GM12874 (cell line): ENCODE measurements at regions not wholly inside any gene's neighbourhood (a gene's known extent, or its start where the extent isn't known, plus 50 kb on each side); places are given as distances from the start of the nearest gene placed in this dataset.

Experiments
- TF ChIP-seq, protein P1 (sequence below): IDR thresholded peaks from 2 replicates; pipeline ENCODE4 v1.5.1; 2011; ENCODE audit warnings: low read depth, mild to moderate bottlenecking, control low read depth, low read length, moderate library complexity; ENCODE audit not compliant: insufficient read depth

GRCh38 chr17:45686250-45686649, 97.9 kb upstream of the CRHR1 start:
- TF ChIP-seq, protein P1, sequence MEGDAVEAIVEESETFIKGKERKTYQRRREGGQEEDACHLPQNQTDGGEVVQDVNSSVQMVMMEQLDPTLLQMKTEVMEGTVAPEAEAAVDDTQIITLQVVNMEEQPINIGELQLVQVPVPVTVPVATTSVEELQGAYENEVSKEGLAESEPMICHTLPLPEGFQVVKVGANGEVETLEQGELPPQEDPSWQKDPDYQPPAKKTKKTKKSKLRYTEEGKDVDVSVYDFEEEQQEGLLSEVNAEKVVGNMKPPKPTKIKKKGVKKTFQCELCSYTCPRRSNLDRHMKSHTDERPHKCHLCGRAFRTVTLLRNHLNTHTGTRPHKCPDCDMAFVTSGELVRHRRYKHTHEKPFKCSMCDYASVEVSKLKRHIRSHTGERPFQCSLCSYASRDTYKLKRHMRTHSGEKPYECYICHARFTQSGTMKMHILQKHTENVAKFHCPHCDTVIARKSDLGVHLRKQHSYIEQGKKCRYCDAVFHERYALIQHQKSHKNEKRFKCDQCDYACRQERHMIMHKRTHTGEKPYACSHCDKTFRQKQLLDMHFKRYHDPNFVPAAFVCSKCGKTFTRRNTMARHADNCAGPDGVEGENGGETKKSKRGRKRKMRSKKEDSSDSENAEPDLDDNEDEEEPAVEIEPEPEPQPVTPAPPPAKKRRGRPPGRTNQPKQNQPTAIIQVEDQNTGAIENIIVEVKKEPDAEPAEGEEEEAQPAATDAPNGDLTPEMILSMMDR, result no peak

DNA sequence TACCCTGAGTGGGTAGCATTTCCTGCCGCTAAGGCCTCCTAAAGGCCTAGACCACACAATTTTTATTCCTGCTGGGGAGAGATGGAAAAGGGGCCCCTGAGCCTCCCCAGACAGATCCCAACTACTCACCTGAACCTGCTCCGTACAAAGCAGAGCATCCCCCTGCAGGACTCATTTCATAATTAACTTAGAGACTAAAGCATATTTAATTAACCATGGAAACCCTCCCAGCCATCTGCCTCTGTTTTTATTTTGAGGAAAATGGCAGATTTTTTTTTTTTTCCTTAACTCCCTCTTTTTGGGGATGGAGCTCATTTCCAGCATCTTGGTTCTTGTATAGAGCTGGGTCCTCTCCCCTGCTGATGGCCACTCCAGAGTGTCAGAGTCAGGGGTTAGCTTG, 96.5 kb upstream of the CRHR1 start:
- TF ChIP-seq, protein P1, result no peak

GRCh38 chr17:45688353-45688752, 95.8 kb upstream of the CRHR1 start:
- TF ChIP-seq, protein P1, result no peak

DNA sequence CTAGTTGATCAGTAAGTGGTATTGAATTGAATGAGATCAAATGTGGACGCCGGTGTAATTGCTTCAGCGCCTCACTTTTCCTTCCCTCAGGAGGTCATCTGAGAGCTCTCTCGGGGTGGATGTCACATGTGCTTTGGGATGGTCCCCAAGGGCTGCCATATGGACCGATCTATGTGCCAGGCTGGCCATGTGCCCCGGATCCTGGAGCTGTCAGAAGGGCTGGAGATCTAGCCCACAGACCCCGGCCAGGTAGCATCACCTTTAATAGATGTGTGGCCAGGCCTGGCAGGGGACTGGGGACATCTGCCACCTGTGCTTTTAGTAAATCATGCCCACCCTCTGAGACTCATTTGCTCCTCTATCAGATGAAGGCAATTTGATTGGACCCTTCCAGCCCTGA, 95.3 kb upstream of the CRHR1 start:
- TF ChIP-seq, protein P1, result no peak

GRCh38 chr17:45689451-45689850, 94.7 kb upstream of the CRHR1 start:
- TF ChIP-seq, protein P1, result no peak

DNA sequence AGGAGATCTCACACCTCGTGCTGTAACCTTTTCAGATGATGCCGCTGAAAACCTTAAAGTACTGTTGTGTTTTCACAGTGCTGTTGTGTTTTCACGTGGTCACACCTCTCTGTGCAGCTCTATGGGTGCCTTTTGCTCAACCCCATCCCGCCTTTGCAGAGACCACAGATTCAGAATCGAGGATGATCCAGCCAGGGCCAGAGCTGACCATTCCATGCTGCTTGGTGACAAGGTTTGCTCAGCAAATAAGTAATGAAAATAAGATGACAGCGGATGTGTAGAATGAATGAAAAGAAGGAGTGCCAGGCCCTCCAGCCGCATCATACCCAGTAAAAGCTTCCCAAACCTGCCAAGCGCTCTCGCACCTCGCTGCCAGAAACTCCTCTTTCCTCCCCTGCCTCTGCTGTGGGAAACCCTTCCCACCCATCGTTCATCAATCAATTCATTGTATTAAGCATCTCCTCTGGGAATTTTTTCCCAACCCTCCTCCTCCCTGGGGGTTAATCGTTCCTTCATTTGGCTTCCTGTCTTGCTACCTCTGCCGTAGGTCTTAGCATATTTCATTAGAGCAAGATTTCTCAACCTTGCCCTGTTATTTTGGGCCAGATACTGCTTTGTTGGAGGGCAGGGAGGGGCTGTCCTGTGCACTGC, 93.4 kb upstream of the CRHR1 start:
- TF ChIP-seq, protein P1, result no peak

DNA sequence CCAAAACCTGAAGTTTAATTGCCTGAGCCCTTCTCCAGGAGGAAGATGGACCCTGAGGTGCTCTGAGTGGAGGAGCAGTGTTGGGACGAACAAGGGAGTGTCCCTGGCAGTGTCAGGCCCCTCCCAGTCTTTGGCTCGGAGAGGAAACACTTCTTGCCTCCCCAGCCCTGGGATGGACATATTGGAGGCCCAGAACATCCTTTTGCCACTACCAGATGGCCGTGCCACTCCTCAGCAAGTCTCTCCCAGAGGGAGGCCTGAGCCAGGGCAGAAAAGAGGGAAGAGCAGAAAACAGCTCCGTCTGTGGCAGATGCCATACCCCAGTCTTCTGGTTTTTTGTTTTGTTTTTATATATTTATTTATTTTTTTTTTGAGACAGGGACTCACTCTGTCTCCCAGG, 91.5 kb upstream of the CRHR1 start:
- TF ChIP-seq, protein P1, result no peak
